NCI-H2081 (cell line): ENCODE measurements at regions not wholly inside any gene's neighbourhood (a gene's known extent, or its start where the extent isn't known, plus 50 kb on each side); places are given as distances from the start of the nearest gene placed in this dataset.

ENCODE experiments used
- DNase-seq, 2 experiments: peaks; one replicate each; lab custom pipeline; 2025; lab: John Stamatoyannopoulos, UW

DNA sequence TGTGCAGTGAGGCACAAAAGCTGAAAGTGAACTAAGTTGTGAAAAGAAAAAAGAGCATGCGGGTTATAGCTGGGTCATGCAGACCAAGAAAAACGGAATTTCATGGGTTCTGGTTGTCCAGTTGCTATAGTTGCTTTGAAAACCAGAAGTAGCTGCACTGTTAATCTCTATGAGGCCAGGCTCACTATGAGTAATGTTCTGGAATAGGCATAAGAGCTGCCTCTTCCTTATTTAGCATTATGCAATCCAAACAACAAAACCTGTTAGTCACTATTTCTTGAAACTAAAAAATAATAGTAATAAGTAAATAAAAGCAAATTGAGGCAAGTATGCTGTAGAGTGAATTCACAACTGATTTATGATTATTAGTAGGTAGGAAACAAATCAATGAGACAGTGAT lies 1383.7 kb downstream of the MRPL39 start:
- no peak for DNase-seq

DNA sequence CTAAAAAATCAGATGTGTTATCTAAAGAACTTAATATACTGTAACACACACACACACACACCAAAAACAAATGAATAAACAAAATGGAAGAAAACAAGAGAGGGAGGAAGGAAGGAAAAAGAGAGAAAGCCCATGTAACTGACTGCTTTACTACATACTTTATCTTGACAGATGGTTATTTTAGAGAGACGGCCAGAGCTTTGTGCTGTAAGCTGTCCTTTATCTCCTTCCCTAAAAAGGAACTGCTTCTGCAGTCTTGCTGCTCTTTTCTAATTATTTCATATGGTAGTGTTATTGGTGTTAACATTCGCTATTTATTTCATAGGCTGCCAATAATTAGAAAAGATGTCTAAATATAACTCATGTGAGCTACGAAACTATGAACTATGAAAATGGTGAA lies 1384.6 kb downstream of the MRPL39 start:
- DNase-seq: no peak

DNA sequence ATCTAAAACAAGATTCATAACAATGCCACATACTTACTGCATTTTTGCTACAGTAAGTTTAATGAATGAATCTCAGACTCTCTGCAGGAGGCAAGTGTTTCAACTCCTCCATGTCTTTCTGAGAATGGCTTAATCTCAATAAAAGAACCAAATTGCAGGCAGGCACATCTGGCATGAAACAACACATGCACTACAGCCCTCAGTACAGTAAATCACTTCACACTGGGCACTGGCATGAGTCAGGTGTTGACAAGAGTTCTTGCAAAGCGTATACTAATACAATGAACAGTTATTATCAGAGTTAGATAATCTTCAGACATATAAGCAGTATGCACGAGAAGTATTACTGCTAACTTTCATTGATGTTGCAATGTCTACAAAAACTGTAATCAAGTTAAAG lies 1386.8 kb downstream of the MRPL39 start:
- peak in 1 of 2 experiments; percentile 8 for DNase-seq

DNA sequence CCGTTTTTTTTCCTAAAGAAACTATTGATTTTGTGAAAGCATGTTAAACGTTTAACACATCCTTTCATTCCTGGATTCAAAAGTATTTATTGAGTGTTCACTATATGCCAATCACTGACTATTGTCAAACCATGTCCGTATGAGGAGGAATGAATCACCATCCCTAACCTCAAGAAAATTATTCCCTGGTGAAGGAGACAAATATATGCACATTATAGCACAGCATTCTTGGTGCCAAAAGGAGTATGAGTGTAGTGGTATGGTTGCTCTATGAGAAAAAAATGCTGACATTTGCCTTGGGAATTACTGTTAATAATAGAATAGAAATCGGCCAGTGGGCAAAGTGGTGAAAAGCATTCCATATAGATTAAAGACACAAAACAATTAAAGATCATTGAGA lies 1390.1 kb downstream of the MRPL39 start:
- no peak for DNase-seq

DNA sequence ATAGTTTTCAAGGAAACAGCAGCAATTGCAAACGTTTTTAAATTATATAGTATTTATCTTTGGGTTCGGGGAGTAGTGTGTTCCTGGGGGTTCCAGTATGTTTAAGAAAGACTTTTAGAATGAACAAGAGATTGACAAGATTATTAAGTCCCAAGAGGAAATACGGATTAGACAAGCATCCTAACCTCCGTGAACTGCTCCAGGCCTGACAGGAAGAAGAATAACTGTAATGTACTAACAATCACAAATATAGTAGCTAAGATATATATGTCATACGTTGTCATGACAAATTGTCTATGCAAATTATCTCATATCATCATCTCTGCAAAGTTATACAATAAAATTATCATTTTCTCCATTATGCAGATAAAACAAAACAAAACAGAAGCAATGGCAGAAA lies 1397.2 kb downstream of the MRPL39 start:
- no peak for DNase-seq

DNA sequence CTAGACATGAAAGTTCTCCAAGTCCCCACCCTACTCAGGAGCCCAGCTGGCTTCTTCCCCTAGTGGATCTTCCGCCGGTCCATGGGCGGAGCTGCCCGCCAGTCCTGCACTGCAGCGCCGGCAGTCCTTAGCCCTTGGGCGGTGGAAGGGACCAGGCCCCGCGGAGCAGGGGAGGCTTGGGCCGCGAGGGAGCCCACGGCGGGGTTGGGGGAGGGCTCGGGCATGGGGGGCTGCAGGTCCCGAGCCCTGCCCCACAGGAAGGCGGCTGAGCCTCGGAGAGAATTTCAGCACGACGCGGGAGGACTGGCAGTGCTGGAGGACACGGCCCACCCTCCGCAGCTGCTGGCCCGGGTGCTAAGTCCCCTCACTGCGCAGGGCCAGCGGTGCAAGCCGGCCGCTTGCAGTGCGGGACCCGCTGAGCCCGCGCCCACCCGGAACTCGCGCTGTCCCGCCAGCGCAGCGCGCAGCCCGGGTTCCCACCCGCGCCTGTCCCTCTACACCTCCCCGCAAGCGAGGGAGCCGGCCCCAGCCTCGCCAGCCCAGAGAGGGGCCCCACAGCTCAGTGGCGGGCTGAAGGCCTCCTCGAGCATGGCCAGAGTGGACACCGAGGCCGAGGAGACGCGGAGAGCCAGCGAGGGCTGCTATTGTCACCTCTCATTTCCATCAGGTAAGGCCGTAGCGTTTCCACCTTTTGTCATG lies 1398.6 kb downstream of the MRPL39 start:
- DNase-seq: no peak

DNA sequence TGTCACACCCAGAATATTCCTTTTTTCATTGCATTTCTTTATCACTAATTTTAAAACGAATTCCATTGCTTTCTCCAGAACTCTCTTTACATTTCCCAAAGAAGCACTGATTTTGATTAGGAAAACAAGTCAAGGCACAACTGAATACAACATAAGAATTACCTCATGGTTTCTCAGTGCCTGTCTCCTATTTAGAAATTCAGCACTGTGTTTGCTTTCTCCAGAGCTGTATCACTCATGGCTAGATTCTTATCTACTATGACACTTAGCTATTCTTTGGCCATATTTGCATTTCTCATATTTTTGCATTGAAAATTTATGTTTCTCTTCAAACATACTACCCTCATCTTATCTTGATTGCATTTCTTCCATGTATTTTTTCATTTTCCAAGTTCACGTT lies 1402.0 kb downstream of the MRPL39 start:
- no peak for DNase-seq

DNA sequence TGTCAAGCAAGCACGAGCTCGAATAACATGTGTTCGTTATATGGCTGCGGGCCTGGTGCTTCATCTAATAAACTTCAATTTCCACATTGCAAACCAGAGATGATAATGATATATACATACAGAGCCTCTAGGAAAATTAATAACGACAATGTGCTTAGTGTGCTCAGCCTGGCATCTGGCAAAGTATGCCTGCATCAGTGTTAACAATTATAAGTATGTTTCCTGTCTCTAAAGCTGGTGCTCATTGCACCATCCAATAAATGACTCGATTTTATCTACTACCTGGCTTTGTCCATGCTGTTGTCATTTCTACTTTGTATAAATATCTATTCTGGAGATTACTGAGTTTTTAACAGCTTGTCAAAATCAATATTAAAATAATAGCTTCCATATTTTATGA lies 1402.6 kb downstream of the MRPL39 start:
- no peak for DNase-seq

DNA sequence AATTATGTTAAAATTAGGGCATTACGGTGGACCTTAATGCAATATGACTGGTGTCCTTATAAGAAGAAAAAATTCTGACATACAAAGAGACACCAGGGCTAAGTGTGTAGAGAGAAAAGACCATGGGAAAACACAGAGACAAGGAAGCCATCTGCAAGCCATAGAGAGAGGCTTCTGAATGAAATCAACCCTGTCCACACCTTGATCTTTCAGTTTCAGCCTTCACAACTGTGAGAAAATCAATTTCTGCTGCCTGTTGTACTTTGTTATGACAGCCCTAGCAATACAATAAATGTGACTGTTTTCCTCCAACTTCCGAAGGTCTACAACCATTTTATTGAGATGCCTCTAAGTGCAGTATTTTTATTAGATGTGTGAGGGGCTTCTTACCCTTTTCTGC lies 1407.2 kb downstream of the MRPL39 start:
- DNase-seq: no peak

DNA sequence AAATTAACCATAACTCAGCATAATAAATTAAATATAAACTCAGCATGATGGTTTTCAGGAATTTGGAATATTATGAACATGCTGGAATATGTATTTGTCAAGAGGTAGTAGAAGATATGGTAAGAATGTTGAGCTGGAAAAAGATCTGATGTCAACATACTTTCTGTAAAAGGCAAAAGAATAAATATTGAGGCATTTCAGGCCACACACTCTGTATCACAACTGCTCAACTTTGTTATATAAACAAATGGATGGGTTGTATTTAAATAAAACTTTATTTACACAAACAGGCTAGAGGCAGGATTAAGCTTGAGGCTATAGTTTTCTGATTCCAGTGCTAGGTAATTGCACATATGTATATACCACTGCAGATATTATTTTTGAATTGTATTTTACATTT lies 1409.4 kb downstream of the MRPL39 start:
- DNase-seq: no peak

DNA sequence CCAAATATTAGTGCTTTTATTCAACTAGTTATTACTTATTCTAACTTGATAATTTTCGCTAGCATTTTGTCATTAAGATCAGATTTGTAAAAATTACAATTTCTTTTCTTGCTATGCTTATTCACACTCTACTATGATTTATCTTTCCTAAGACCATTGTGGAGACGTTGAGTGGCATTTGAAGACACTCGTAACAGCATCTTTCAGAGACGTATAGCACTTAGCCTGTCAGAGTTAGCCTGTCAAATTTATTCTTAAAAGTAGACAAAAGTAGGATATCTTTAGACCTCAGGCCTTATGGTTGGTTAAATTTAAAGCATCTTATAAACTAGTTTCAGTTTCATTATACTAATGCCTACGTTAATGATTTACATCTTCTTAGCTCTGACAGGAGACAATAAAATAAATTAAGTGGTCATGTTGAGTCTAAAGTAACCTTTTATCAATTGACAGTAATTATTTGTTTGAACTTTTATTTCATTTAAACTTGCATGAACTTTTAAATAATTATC lies 1410.1 kb downstream of the MRPL39 start:
- no peak for DNase-seq

DNA sequence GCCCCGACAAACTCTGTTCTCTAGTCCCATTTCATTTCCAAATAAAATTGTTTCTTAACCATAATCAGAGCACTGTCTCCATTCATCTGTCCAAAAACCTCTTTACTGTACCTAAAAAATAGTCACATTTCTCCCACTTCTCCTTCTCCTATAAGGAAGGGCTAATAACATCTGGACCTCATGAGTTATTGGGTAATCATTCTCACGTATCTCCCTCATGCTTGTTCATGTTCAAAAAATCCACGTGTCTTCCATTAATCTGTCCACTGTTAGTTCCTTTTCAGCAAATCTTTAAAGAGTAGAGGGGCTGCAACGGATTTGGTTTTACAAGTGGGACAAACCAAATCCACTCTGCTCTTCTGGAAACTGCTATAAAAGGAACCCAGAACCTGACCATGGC lies 1418.8 kb downstream of the MRPL39 start:
- DNase-seq: no peak

DNA sequence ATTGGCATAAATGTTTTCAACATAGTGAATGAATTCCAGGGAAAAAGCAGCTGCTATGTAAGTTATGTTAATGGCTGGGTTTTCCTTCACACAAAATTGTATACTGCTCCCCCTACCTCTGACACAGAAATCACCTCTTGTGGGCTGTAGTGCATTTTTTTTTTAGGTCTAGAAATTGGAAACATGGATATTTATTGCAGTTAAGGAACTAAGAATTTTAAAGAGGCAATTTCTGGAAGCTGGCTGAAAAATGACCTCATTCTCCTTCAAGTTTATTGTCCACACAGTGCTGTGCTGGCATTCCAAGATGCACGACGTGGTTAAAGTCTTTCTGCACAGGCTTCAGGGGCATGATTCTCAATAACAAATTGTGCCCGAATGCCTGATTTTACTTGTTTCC lies 1424.2 kb downstream of the MRPL39 start:
- DNase-seq: no peak

DNA sequence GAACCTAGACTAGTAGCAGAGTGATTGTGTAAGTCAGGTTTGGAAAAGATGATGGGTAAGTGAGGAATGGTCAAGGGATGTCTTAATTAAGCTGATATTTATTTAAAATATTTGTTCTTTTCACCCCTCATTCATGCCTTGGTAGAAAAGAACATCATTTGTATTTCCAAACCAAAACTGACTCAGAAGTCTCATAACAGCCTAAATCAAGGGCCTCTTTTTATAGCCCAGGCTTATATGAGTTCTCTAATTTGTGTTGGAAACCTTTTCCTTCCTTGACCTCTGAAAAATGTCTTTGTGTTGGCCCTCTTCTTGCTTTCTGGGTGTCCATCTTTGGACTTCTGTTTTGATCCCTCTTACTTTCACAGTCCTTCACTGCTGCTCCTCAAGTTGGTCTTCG lies 1428.2 kb downstream of the MRPL39 start:
- no peak for DNase-seq

DNA sequence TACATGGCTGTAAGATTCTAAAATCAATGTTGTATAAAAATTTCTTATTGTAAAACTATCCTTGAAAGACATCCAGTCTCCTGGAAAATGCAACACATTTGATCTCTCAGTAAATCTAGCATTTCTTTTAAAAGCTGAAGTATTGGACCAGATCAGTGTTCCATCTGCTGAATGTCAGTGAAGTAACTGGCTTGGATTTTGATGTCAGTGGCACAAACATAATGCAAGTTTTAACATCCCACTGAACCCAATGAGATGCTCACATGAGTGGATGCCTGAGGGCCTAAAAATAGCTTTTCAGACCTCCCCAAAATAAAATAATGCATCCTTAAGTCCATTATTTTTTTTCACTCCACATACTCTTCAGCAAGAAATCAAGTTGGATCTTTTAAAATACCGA lies 1432.2 kb downstream of the MRPL39 start:
- no peak for DNase-seq

DNA sequence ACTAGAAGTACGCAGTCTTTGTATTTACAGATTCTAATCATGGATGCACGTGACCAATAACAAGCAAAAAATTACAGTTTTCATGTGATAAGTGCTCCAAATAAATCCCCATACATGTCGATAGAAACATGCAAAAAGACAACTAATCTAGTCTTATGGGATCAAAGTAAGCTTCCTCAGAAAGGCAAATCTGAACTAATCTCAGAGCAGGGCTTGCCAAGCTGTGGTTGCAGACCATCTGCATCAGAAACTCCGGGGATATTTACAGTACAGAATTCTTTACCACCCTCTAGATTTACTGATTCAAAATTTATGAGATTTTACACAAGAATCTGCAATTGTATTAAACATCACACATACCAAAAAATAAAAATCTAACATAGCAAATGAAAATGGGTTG lies 1435.5 kb downstream of the MRPL39 start:
- no peak for DNase-seq

DNA sequence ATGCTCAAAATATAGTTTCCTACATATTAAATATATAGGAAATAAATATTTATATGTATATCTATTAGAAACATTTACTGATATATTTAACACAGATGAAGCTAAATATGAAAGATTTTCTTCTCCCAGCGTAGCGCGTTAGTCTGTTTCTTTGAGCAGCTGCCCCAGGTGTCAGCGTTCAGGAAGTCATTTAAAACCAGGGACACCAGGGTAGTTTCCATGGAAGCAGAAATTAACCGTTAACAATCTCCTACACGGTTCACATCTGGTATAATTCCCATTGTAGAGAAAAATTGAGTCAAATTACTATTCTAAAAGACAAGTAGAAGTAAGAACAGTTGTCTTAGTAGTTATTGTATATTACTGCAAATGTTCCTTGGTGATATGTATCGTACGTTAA lies 1443.7 kb downstream of the MRPL39 start:
- peak; percentile 59 to 84 for DNase-seq

DNA sequence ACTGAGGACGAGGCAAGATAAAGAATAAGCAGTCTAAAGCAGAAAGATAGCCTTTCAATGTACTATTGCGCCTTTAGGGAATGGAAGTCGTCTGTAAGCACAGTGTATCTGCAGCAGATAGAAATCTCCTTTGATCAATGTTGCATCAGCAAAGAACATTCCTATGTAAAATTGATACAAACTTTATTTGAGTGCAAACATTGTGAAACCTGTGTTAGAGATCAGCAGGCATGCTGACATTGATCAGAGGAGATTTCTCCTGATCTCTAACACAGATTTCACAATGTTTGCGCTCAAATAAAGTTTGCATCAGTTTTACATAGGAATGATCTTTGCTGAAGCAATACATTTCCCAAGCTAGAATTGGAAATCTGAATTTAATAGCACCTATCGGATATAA lies 1446.8 kb downstream of the MRPL39 start:
- no peak for DNase-seq

DNA sequence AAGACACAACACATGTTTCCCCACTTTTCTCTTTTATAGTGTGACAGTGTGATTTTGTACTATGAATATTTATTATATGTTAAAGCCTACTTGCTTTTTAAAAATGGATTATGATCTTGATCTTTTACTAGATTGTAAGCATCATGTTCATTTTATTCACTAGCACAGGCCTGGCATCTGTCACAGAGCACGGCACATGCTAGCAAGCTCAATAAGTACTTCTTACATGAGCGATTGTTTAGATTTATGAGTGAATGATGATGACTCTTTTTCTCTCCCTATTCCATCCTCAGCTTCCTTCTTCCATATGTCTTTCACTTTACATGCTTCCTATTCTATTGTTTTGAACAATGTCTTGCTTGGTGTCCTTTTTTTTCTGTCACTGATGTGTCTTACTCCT lies 1454.1 kb downstream of the MRPL39 start:
- DNase-seq: no peak

DNA sequence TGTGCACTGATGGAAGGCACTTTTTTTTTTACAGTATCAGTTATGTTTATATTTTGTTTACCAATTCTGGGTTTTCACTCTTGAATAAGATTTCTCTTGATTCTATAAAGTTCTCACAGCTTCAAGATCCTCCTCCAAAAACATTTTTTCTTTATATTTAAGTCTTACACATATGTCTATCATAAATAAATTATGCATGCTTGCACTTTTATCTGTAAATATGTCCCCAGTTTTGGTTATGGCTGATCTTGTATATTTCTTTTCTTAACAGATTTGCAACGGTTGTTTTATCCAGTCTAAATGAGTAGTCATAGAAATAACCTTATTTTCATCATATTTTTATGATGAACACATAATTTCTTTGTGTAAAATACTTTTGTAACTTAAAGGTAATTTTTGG lies 1456.5 kb downstream of the MRPL39 start:
- DNase-seq: no peak

DNA sequence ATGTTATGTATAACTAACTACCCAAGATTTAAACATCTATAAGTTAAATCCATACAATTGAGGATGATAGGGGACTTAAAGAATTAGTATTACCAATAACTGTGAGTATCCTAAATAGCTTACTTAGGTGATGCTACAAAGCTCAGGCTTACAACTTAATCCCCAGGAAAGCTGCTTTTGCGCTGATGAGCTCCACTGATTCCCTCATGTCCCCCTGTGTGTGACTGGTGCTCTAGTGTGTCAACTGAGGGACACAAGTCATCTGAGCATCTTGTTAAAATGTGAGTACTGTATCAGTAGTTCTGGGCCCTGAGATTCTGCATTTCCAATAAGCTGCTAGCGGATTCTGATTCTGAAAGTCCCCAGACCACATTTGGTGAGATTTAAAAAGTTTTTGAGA lies 1458.8 kb downstream of the MRPL39 start:
- DNase-seq: no peak

DNA sequence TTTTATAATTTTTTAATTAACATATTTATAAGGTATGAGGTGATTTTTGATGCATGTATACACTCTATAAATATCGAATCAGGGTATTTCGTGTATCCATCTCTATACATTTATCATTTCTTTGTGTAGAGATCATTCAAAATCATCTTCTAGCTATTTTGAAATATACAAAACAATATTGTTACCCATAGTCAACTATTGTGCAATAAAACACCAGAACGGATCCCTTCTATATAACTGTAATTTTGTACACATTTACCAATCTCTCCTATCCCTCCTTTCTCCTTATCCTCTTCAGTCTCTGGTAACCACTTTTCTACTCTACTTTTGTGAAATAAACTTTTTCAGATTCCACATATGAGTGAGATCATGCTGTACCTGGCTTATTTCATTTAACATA lies 1459.6 kb downstream of the MRPL39 start:
- DNase-seq: no peak

DNA sequence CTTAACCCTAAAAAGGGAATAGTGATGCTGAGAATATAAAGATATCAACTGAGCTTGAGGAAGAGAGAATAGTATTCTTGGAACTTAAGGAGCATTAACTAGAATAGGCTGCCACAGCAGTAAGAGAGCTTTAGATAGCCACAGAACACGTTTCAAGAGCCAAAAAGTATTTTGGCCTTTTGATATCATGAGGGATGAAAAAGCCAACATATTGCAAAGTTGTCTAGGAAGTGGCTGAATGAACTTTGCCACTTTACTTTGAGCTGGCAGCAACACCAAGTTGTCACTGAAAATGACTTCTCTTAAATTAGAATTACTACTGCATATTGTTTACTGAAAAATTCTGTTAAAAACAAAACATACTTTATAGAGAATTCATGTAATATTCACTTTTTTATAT lies 1476.2 kb downstream of the MRPL39 start:
- DNase-seq: no peak

DNA sequence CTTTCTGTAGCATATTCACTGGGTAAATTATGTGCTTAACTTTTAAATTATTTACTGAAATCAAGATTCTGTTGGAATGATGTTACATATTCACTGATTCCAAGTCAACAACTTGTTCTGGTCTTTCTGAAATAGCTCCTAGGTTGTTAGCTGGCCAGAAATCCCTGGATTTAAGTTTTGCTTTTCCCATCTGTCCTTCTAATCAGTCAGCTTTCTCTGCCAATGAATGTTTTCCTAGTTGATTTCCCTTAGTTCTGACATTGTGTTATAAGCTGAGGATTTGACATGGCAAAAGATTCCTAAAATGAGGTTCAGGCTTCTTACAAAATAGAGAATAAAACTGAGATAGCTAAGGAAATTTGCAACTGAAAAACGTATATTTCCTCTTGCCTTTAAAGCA lies 1479.6 kb downstream of the MRPL39 start:
- no peak for DNase-seq

DNA sequence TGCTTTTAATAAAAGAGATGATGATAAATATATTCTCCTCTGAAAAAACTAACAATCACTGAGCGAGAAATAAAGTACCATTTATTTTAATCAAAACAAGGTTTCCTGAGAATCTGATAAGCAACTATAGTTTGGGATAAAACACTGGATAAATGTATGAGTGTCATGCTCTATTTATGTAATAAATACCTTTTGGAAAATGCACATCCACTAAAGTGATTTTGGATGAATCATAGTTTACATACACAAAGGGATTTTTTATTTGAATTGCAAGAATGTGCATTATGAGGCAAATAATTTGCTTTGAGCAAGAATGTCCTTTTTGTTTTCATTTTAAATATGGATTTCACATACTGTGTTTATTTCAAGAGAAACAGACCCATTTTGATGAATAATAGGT lies 1483.5 kb downstream of the MRPL39 start:
- no peak for DNase-seq
